ENCODE measurements at regions not wholly inside any gene's neighbourhood (a gene's known extent, or its start where the extent isn't known, plus 50 kb on each side); places are given as distances from the start of the nearest gene placed in this dataset.

GRCh38 chr11:114758627-114759026, 80.3 kb downstream of the NXPE2 start:
- Histone ChIP-seq H3K27me3 (ENCODE audit: insufficient read depth, low read depth, severe bottlenecking) (no peaks in the 10 kb centered on the region), H3K27ac (no peak overlapping the region), H3K36me3 (no peaks in the 10 kb centered on the region), H3K4me3 (ENCODE audit: low read depth, low read length) (no peak overlapping the region), H3K9me3 (ENCODE audit: severe bottlenecking) (no peaks in the 10 kb centered on the region)
- DNase-seq = no peak
- TF ChIP-seq, protein P1, sequence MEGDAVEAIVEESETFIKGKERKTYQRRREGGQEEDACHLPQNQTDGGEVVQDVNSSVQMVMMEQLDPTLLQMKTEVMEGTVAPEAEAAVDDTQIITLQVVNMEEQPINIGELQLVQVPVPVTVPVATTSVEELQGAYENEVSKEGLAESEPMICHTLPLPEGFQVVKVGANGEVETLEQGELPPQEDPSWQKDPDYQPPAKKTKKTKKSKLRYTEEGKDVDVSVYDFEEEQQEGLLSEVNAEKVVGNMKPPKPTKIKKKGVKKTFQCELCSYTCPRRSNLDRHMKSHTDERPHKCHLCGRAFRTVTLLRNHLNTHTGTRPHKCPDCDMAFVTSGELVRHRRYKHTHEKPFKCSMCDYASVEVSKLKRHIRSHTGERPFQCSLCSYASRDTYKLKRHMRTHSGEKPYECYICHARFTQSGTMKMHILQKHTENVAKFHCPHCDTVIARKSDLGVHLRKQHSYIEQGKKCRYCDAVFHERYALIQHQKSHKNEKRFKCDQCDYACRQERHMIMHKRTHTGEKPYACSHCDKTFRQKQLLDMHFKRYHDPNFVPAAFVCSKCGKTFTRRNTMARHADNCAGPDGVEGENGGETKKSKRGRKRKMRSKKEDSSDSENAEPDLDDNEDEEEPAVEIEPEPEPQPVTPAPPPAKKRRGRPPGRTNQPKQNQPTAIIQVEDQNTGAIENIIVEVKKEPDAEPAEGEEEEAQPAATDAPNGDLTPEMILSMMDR (IDR thresholded peaks at IDR 0.05; ENCODE audit: low read depth, low read length) = no peak

DNA sequence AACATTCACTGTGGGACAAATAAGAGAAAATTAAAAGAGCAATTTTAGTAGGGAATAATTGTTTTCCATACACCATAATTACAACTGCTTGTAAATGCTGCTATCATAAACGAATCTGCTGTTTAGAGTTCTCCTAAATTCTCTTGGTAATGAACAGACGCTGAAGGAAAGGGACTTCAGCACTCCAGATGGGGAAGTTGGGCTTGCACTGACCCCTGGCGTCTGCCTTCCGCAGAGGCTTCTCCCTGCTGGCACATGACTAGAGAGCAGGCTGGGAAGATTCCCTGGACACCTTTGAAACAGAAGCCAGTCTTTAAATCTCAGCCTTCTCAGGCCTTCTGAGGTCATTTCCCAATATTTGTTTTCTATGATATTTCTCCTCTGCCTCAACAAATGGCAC, 84.1 kb downstream of the NXPE2 start:
- TF ChIP-seq, protein P1 (IDR thresholded peaks at IDR 0.05; ENCODE audit: low read depth, low read length) = peak; percentile 94
- Histone ChIP-seq H3K27ac (no peak overlapping the region), H3K9me3 (ENCODE audit: severe bottlenecking) (no peaks in the 10 kb centered on the region), H3K36me3 (no peaks in the 10 kb centered on the region), H3K27me3 (ENCODE audit: insufficient read depth, low read depth, severe bottlenecking) (no peaks in the 10 kb centered on the region), H3K4me3 (ENCODE audit: low read depth, low read length) (no peak overlapping the region)
- peak; percentile 76 for DNase-seq

DNA sequence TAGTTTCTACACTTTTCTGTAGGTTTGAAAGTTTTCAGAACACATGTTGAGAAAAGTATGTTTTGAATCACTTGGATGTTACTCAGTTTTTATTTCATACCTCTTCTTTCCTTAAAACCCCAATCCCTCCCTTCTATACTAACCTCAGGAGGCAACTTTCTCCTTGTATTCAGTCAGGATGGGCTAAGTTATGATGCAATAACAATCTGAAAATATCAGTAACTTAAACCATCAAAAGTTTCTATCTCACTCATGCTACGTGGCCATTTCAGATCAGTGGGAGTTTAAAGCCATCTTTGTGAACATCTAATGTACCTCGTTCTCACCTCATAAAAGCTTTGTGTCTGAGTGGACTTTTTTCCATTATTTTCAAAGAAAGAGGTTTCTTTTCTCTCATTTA, 86.2 kb downstream of the NXPE2 start:
- no peaks in the 10 kb centered on the region for H3K36me3 ChIP-seq
- no peaks in the 10 kb centered on the region for H3K27me3 ChIP-seq (ENCODE audit: insufficient read depth, low read depth, severe bottlenecking)
- H3K4me3 ChIP-seq (ENCODE audit: low read depth, low read length) = no peak overlapping the region
- TF ChIP-seq, protein P1 (IDR thresholded peaks at IDR 0.05; ENCODE audit: low read depth, low read length) = no peak
- DNase-seq = no peak
- peaks cover under 1% of the 10 kb centered on the region for H3K9me3 ChIP-seq (ENCODE audit: severe bottlenecking)
- no peak overlapping the region for H3K27ac ChIP-seq

- H3K9me3 ChIP-seq (ENCODE audit: severe bottlenecking) = peaks cover 2% of the 10 kb centered on the region
- no peaks in the 10 kb centered on the region for H3K36me3 ChIP-seq
- H3K27me3 ChIP-seq (ENCODE audit: insufficient read depth, low read depth, severe bottlenecking) = no peaks in the 10 kb centered on the region
- DNase-seq = no peak
- H3K4me3 ChIP-seq (ENCODE audit: low read depth, low read length) = no peak overlapping the region
- TF ChIP-seq, protein P1 (IDR thresholded peaks at IDR 0.05; ENCODE audit: low read depth, low read length) = no peak
- H3K27ac ChIP-seq = no peak overlapping the region
Observed at GRCh38 chr11:114771172-114771571, 92.8 kb downstream of the NXPE2 start.

DNA sequence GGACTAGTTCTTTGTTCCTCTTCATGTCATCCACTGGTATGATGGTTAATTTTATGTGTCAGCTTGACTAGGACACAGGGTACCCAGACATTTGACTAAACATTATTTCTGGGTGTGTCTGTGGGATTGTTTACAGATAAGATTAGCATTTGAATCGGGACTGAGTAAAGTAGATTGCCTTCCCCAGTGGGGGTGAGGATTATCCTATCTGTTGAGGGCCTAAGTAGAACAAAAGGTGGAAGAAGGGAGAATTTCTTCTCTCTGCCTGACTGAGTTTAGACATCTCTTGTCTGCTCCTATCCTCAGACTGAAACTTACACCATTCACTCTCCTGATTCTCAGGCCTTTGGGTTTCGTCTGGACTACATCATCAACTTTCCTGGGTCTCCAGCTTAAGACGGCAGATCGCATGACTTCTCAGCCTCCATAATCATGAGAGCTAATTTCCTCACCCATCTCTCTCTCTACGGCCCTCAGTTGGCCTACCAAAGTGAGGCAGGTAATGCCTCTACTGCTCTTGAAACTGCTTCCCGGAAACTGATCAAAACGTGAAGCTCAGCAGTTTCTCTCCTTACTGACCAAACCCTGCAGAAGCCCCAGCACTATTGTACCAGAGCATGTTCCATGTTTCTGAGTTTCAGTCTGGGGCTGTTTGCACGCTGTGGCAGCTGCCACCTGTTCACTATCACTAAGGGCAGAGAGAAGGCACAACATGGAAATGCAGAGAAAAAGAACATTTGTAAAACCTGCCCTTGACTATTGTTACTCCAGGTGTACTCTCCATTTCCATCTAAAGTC, 95.4 kb downstream of the NXPE2 start:
- Histone ChIP-seq H3K27ac (peak overlapping the region; percentile 48), H3K36me3 (no peaks in the 10 kb centered on the region), H3K4me3 (ENCODE audit: low read depth, low read length) (no peak overlapping the region), H3K9me3 (ENCODE audit: severe bottlenecking) (peaks cover 2% of the 10 kb centered on the region), H3K27me3 (ENCODE audit: insufficient read depth, low read depth, severe bottlenecking) (no peaks in the 10 kb centered on the region)
- TF ChIP-seq, protein P1 (IDR thresholded peaks at IDR 0.05; ENCODE audit: low read depth, low read length) = no peak
- DNase-seq = peak; percentile 38

Measured in WERI-Rb-1 (cell line).